ENCODE measurements at regions not wholly inside any gene's neighbourhood (a gene's known extent, or its start where the extent isn't known, plus 50 kb on each side); places are given as distances from the start of the nearest gene placed in this dataset.
"Not testable (repeated sequence)": the region's sequence is repeated elsewhere in the genome, so short reads cannot be mapped to it uniquely, and the experiment has no call there.

- H3K9me3 Mint-ChIP-seq; H3K4me3 Mint-ChIP-seq; DNase-seq; H3K36me3 Mint-ChIP-seq (ENCODE audit: low read depth); ATAC-seq; H3K27ac Mint-ChIP-seq; H3K27me3 Mint-ChIP-seq; H3K4me1 Mint-ChIP-seq: not testable (repeated sequence)
Observed at GRCh38 chr6:26720663-26721218, 61.2 kb upstream of the ZNF322 start.

GRCh38 chr6:26730019-26730766, 70.6 kb upstream of the ZNF322 start:
- H3K9me3 Mint-ChIP-seq; H3K27me3 Mint-ChIP-seq; DNase-seq; H3K4me3 Mint-ChIP-seq; H3K4me1 Mint-ChIP-seq; H3K36me3 Mint-ChIP-seq (ENCODE audit: low read depth); H3K27ac Mint-ChIP-seq: not testable (repeated sequence)
- ATAC-seq = peak; percentile 59

- not testable (repeated sequence) for H3K27me3 Mint-ChIP-seq; H3K4me3 Mint-ChIP-seq; H3K36me3 Mint-ChIP-seq (ENCODE audit: low read depth); DNase-seq; H3K9me3 Mint-ChIP-seq; H3K4me1 Mint-ChIP-seq; H3K27ac Mint-ChIP-seq
- ATAC-seq = peak; percentile 49
Observed at GRCh38 chr6:26734776-26735472, 75.4 kb upstream of the ZNF322 start.

- Mint-ChIP-seq H3K4me1 (no peaks in the 10 kb centered on the region), H3K36me3 (ENCODE audit: low read depth) (peaks cover 6% of the 10 kb centered on the region), H3K4me3 (no peak overlapping the region), H3K27ac (no peak overlapping the region), H3K9me3 (peaks cover 8% of the 10 kb centered on the region), H3K27me3 (peaks cover 21% of the 10 kb centered on the region)
- no peak for DNase-seq
- no peak for ATAC-seq
Observed at GRCh38 chr6:26739811-26740210, 80.3 kb upstream of the ZNF322 start.

- H3K27me3 Mint-ChIP-seq = peaks cover 34% of the 10 kb centered on the region
- DNase-seq (no peak), ATAC-seq (peak; percentile 33)
- no peaks in the 10 kb centered on the region for H3K4me1 Mint-ChIP-seq
- peaks cover 18% of the 10 kb centered on the region for H3K9me3 Mint-ChIP-seq
- no peak overlapping the region for H3K4me3 Mint-ChIP-seq
- H3K27ac Mint-ChIP-seq = no peak overlapping the region
- peaks cover 8% of the 10 kb centered on the region for H3K36me3 Mint-ChIP-seq (ENCODE audit: low read depth)
Observed at GRCh38 chr6:26743157-26743821, 83.7 kb upstream of the ZNF322 start.

- no peak for DNase-seq
- no peaks in the 10 kb centered on the region for H3K4me1 Mint-ChIP-seq
Observed at GRCh38 chr6:26743941-26744699, 84.6 kb upstream of the ZNF322 start.

GRCh38 chr6:26744837-26745282, 85.3 kb upstream of the ZNF322 start:
- H3K4me1 Mint-ChIP-seq; ATAC-seq; H3K4me3 Mint-ChIP-seq; DNase-seq; H3K36me3 Mint-ChIP-seq (ENCODE audit: low read depth); H3K27ac Mint-ChIP-seq: not testable (repeated sequence)
- H3K9me3 Mint-ChIP-seq = peaks cover 18% of the 10 kb centered on the region
- H3K27me3 Mint-ChIP-seq = peaks cover 34% of the 10 kb centered on the region

More at GRCh38 chr6:26743941-26744699, 84.6 kb upstream of the ZNF322 start:
- H3K36me3 Mint-ChIP-seq (ENCODE audit: low read depth) = peaks cover 8% of the 10 kb centered on the region
- no peak for ATAC-seq
- H3K27me3 Mint-ChIP-seq = peaks cover 34% of the 10 kb centered on the region
- H3K9me3 Mint-ChIP-seq = peaks cover 18% of the 10 kb centered on the region
- no peak overlapping the region for H3K4me3 Mint-ChIP-seq
- H3K27ac Mint-ChIP-seq = no peak overlapping the region

GRCh38 chr6:26745964-26746363, 86.4 kb upstream of the ZNF322 start:
- ATAC-seq; H3K4me3 Mint-ChIP-seq; H3K4me1 Mint-ChIP-seq; H3K27ac Mint-ChIP-seq; DNase-seq; H3K36me3 Mint-ChIP-seq (ENCODE audit: low read depth): not testable (repeated sequence)
- H3K9me3 Mint-ChIP-seq = peaks cover 18% of the 10 kb centered on the region
- peaks cover 34% of the 10 kb centered on the region for H3K27me3 Mint-ChIP-seq

- H3K27me3 Mint-ChIP-seq = peaks cover 19% of the 10 kb centered on the region
- not testable (repeated sequence) for H3K4me1 Mint-ChIP-seq; DNase-seq; H3K36me3 Mint-ChIP-seq (ENCODE audit: low read depth); H3K4me3 Mint-ChIP-seq; H3K27ac Mint-ChIP-seq; ATAC-seq
- H3K9me3 Mint-ChIP-seq = peaks cover 10% of the 10 kb centered on the region
Observed at GRCh38 chr6:26749126-26749758, 89.7 kb upstream of the ZNF322 start.

- not testable (repeated sequence) for ATAC-seq; H3K4me1 Mint-ChIP-seq; H3K4me3 Mint-ChIP-seq; DNase-seq; H3K27ac Mint-ChIP-seq; H3K36me3 Mint-ChIP-seq (ENCODE audit: low read depth)
- H3K27me3 Mint-ChIP-seq = peaks cover 14% of the 10 kb centered on the region
- peaks cover 10% of the 10 kb centered on the region for H3K9me3 Mint-ChIP-seq
Observed at GRCh38 chr6:26749759-26750126, 90.2 kb upstream of the ZNF322 start.

GRCh38 chr6:26754212-26754611, 94.7 kb upstream of the ZNF322 start:
- no peaks in the 10 kb centered on the region for H3K9me3 Mint-ChIP-seq
- no peaks in the 10 kb centered on the region for H3K27me3 Mint-ChIP-seq
- H3K36me3 Mint-ChIP-seq (ENCODE audit: low read depth) = no peaks in the 10 kb centered on the region
- H3K4me1 Mint-ChIP-seq = no peaks in the 10 kb centered on the region
- ATAC-seq (no peak), DNase-seq (no peak)
- H3K4me3 Mint-ChIP-seq = no peak overlapping the region
- H3K27ac Mint-ChIP-seq = no peak overlapping the region

- H3K4me3 Mint-ChIP-seq; H3K9me3 Mint-ChIP-seq; H3K27me3 Mint-ChIP-seq; ATAC-seq; H3K4me1 Mint-ChIP-seq; DNase-seq; H3K27ac Mint-ChIP-seq; H3K36me3 Mint-ChIP-seq (ENCODE audit: low read depth): not testable (repeated sequence)
Observed at GRCh38 chr6:26754801-26755200, 95.3 kb upstream of the ZNF322 start.

- not testable (repeated sequence) for ATAC-seq; DNase-seq; H3K9me3 Mint-ChIP-seq; H3K4me3 Mint-ChIP-seq; H3K27me3 Mint-ChIP-seq; H3K27ac Mint-ChIP-seq; H3K36me3 Mint-ChIP-seq (ENCODE audit: low read depth); H3K4me1 Mint-ChIP-seq
Observed at GRCh38 chr6:26756067-26756805, 96.7 kb upstream of the ZNF322 start.
